T-helper 1 cell treated with Interleukin-12 subunit alpha and Interleukin-12 subunit beta and Interleukin-4 antibody, amounts not matched to agents 30 μg/mL and 1 μg/mL, for 36 hours (primary cell): ENCODE measurements at regions not wholly inside any gene's neighbourhood (a gene's known extent, or its start where the extent isn't known, plus 50 kb on each side); places are given as distances from the start of the nearest gene placed in this dataset.

Source experiments
- H3K27ac Mint-ChIP-seq: one replicate; pipeline ENCODE4 v1.8.0; 2021; ENCODE audit warnings: mild to moderate bottlenecking, mixed read lengths
- H3K27me3 Mint-ChIP-seq: one replicate; pipeline ENCODE4 v1.8.0; 2021; ENCODE audit warnings: low read depth, mixed read lengths
- H3K36me3 Mint-ChIP-seq: one replicate; pipeline ENCODE4 v1.8.0; 2021; ENCODE audit warnings: low read depth, mixed read lengths
- H3K4me1 Mint-ChIP-seq: one replicate; pipeline ENCODE4 v1.8.0; 2021; ENCODE audit warnings: low read depth, mixed read lengths
- H3K4me3 Mint-ChIP-seq: one replicate; pipeline ENCODE4 v1.8.0; 2021; ENCODE audit warnings: mild to moderate bottlenecking, moderate library complexity, mixed read lengths
- H3K9me3 Mint-ChIP-seq: one replicate; pipeline ENCODE4 v1.8.0; 2021; ENCODE audit warnings: mixed read lengths

GRCh38 chr21:39021478-39021832 is 161.8 kb downstream of the PSMG1 start:
- Mint-ChIP-seq H3K27ac (no peak overlapping the region), H3K4me1 (no peaks in the 10 kb centered on the region), H3K4me3 (no peak overlapping the region), H3K9me3 (peaks cover 6% of the 10 kb centered on the region), H3K27me3 (peaks cover 5% of the 10 kb centered on the region), H3K36me3 (no peaks in the 10 kb centered on the region)

GRCh38 chr21:39020751-39021477 is 162.3 kb downstream of the PSMG1 start:
- Mint-ChIP-seq H3K36me3 (no peaks in the 10 kb centered on the region), H3K4me1 (no peaks in the 10 kb centered on the region), H3K4me3 (no peak overlapping the region), H3K9me3 (peaks cover 6% of the 10 kb centered on the region), H3K27ac (no peak overlapping the region), H3K27me3 (peaks cover 5% of the 10 kb centered on the region)

GRCh38 chr21:39018730-39019129 is 164.5 kb downstream of the PSMG1 start:
- no peaks in the 10 kb centered on the region for H3K4me1 Mint-ChIP-seq
- no peak overlapping the region for H3K4me3 Mint-ChIP-seq
- no peaks in the 10 kb centered on the region for H3K9me3 Mint-ChIP-seq
- no peak overlapping the region for H3K27ac Mint-ChIP-seq
- peaks cover 5% of the 10 kb centered on the region for H3K27me3 Mint-ChIP-seq
- no peaks in the 10 kb centered on the region for H3K36me3 Mint-ChIP-seq

GRCh38 chr21:39016740-39017315 is 166.4 kb downstream of the PSMG1 start:
- H3K9me3 Mint-ChIP-seq, result no peaks in the 10 kb centered on the region
- peaks cover 5% of the 10 kb centered on the region for H3K27me3 Mint-ChIP-seq
- no peak overlapping the region for H3K4me3 Mint-ChIP-seq
- no peak overlapping the region for H3K27ac Mint-ChIP-seq
- H3K4me1 Mint-ChIP-seq, result no peaks in the 10 kb centered on the region
- H3K36me3 Mint-ChIP-seq, result no peaks in the 10 kb centered on the region

GRCh38 chr21:39014747-39015146 is 168.5 kb downstream of the PSMG1 start:
- Mint-ChIP-seq H3K36me3 (no peaks in the 10 kb centered on the region), H3K9me3 (no peaks in the 10 kb centered on the region), H3K4me1 (no peaks in the 10 kb centered on the region), H3K27me3 (peaks cover 5% of the 10 kb centered on the region), H3K4me3 (no peak overlapping the region), H3K27ac (no peak overlapping the region)

GRCh38 chr21:39012326-39013230 is 170.7 kb downstream of the PSMG1 start:
- no peaks in the 10 kb centered on the region for H3K27me3 Mint-ChIP-seq
- no peaks in the 10 kb centered on the region for H3K4me1 Mint-ChIP-seq
- H3K36me3 Mint-ChIP-seq, result no peaks in the 10 kb centered on the region
- H3K4me3 Mint-ChIP-seq, result no peak overlapping the region
- no peaks in the 10 kb centered on the region for H3K9me3 Mint-ChIP-seq
- no peak overlapping the region for H3K27ac Mint-ChIP-seq

- no peak overlapping the region for H3K27ac Mint-ChIP-seq
- H3K9me3 Mint-ChIP-seq, result no peaks in the 10 kb centered on the region
- no peak overlapping the region for H3K4me3 Mint-ChIP-seq
- H3K36me3 Mint-ChIP-seq, result no peaks in the 10 kb centered on the region
- H3K27me3 Mint-ChIP-seq, result no peaks in the 10 kb centered on the region
- H3K4me1 Mint-ChIP-seq, result no peaks in the 10 kb centered on the region
Observed at GRCh38 chr21:39011911-39012310, 171.3 kb downstream of the PSMG1 start.

GRCh38 chr21:39010629-39011404 is 172.4 kb downstream of the PSMG1 start:
- no peaks in the 10 kb centered on the region for H3K27me3 Mint-ChIP-seq
- H3K4me1 Mint-ChIP-seq, result peaks cover 6% of the 10 kb centered on the region
- no peak overlapping the region for H3K4me3 Mint-ChIP-seq
- no peak overlapping the region for H3K27ac Mint-ChIP-seq
- no peaks in the 10 kb centered on the region for H3K36me3 Mint-ChIP-seq
- H3K9me3 Mint-ChIP-seq, result no peaks in the 10 kb centered on the region

- Mint-ChIP-seq H3K4me1 (peaks cover 12% of the 10 kb centered on the region), H3K4me3 (no peak overlapping the region), H3K36me3 (no peaks in the 10 kb centered on the region), H3K27ac (no peak overlapping the region), H3K9me3 (no peaks in the 10 kb centered on the region), H3K27me3 (no peaks in the 10 kb centered on the region)
Observed at GRCh38 chr21:39009587-39010225, 173.5 kb downstream of the PSMG1 start.

- Mint-ChIP-seq H3K27ac (no peak overlapping the region), H3K36me3 (no peaks in the 10 kb centered on the region), H3K9me3 (no peaks in the 10 kb centered on the region), H3K4me1 (peaks cover 28% of the 10 kb centered on the region), H3K4me3 (no peak overlapping the region), H3K27me3 (no peaks in the 10 kb centered on the region)
Observed at GRCh38 chr21:39007985-39008384, 175.3 kb downstream of the PSMG1 start.

- Mint-ChIP-seq H3K4me3 (no peak overlapping the region), H3K27me3 (no peaks in the 10 kb centered on the region), H3K27ac (no peak overlapping the region), H3K36me3 (no peaks in the 10 kb centered on the region), H3K9me3 (no peaks in the 10 kb centered on the region), H3K4me1 (peaks cover 28% of the 10 kb centered on the region)
Observed at GRCh38 chr21:39007532-39007931, 175.7 kb downstream of the PSMG1 start.

GRCh38 chr21:39006571-39007311 is 176.5 kb downstream of the PSMG1 start:
- no peaks in the 10 kb centered on the region for H3K27me3 Mint-ChIP-seq
- H3K4me3 Mint-ChIP-seq, result no peak overlapping the region
- H3K4me1 Mint-ChIP-seq, result peaks cover 30% of the 10 kb centered on the region
- no peak overlapping the region for H3K27ac Mint-ChIP-seq
- no peaks in the 10 kb centered on the region for H3K9me3 Mint-ChIP-seq
- H3K36me3 Mint-ChIP-seq, result no peaks in the 10 kb centered on the region

GRCh38 chr21:39005502-39005787 is 177.8 kb downstream of the PSMG1 start:
- Mint-ChIP-seq H3K36me3 (no peaks in the 10 kb centered on the region), H3K4me3 (no peak overlapping the region), H3K4me1 (peaks cover 36% of the 10 kb centered on the region), H3K27ac (no peak overlapping the region), H3K27me3 (no peaks in the 10 kb centered on the region), H3K9me3 (no peaks in the 10 kb centered on the region)
